Hematopoietic multipotent progenitor cell treated with erythropoietin and hydrocortisone succinate and interleukin-3 and kit ligand, for 4 days (in vitro differentiated cells): ENCODE measurements at regions not wholly inside any gene's neighbourhood (a gene's known extent, or its start where the extent isn't known, plus 50 kb on each side); places are given as distances from the start of the nearest gene placed in this dataset.
A peak's percentile ranks its signal among the peaks of the same experiment; 100 is the strongest.

ENCODE experiments used
- DNase-seq: peaks from one replicate; pipeline ENCODE4 v3.0.0-alpha.2; 2015

- DNase-seq = no peak
Measured at GRCh38 chr11:45092404-45092785, 54.0 kb upstream of the PRDM11 start.

DNA sequence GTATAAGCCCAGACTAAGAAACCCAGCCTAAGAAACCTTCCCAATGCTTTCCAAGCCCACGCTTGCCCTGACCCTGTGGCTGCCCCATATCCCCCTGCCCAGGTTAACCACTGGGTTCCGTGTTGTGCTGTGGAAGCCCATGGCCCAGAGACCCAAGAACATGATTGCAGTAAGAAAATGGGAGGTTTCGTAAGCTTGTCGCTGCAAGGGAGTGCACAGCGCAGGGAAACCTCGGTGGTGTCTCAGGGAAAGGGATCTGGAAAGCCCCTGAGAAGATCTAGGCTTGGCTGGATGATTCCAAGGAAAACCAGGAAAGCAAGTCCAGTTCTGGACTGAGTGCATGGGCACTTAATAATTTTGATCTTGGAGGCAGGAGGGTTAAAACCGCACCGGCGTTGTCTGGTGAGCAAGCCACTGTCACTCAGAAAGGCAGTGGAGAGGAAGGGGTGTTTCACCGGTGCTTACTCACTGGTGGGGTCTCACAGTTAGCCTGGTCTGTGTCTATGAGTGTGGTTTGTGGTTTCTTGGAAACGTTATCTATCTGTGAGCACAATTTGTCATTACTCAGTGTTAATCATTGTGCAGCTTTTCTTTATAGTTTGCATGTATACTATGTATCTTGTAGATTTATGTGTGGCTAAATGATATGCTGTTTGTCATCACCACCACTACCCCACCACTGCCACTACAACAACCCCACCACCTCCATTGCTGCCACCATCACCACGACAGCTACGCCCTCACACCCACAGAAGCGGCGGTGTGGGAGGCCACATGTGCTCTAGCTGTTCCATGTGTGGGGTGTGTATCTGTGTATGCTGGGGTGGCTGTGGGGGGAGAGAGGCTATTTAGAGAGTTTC lies 53.3 kb upstream of the PRDM11 start:
- DNase-seq = peak; percentile 95

DNA sequence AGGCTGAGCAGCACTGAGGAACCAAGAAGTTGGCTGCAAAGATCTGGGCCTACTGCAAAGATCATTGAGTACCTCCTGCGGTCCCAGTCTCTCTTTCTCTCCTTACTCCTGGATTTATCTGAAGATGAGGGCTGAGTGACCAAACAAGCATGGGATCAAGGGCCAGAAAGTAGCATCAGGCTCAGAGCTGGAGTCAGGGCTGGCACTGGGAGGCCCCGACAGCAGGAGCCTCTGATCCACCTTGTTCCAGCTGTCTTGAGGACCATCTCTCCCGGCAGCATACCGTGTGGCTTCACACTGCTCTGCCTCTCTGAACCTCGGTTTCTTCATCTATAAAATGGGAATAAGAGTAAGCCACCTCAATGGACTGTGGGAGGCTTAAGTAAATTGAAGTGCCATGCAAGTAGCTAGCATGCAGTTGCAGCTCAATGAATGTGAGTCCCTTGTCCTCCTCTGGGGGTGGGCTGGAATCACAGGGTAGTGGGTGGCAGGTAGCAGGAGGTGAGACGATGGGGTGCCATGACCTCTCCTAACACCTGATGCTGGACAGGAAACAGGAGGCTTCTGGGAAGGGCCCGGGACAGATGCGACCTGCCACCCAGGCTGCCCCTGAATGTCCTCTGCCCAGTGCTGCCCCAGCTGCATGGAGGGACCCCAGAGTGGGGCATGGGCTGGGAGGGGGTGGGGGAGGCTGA lies 52.5 kb upstream of the PRDM11 start:
- no peak for DNase-seq

GRCh38 chr11:45094958-45095690 lies 51.3 kb upstream of the PRDM11 start:
- DNase-seq = peak; percentile 41

DNA sequence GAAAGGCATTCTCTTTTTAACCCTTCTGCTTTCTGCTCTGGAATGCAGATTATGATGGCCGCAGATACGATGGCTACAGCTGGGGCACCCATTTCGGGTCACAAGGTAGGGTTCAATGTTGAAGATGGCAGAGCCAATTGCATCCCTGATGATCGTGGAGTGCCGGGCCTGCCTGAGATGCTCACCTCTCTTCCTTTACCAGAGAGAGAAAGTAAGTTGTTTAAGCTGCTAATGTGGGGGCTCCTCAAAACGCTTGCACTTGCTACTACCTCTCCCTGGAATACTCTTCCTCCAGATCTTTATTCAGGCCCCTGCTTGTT lies 50.8 kb upstream of the PRDM11 start:
- no peak for DNase-seq

GRCh38 chr11:45096636-45097035 lies 49.8 kb upstream of the PRDM11 start:
- DNase-seq = no peak
